GM12878 (cell line): ENCODE measurements at regions not wholly inside any gene's neighbourhood (a gene's known extent, or its start where the extent isn't known, plus 50 kb on each side); places are given as distances from the start of the nearest gene placed in this dataset.

ENCODE experiments used
- ATAC-seq: fragments of 200-7000 bp; cut with Tn5 transposase; 3 replicates; pipeline ENCODE4 v1.9.1; 2020; ENCODE audit warnings: mild to moderate bottlenecking, moderate library complexity
- BruUV-seq: library from RNA; stranded (reverse); fragments of 400-500 nt; replicated peaks from 2 replicates; lab custom pipeline; 2021; lab: Mats Ljungman, UMichigan
- CTCF ChIA-PET: fragments of 300-600 bp; sonication (Branson Sonifier 250); formaldehyde crosslinking; extraction: SDS; loops from one replicate; lab custom pipeline; 2021; ENCODE audit warnings: inconsistent platforms; lab: Yijun Ruan, JAX
- POLR2A ChIA-PET: fragments of 350-600 bp; formaldehyde crosslinking; extraction: SDS; loops from one replicate; lab custom pipeline; 2021; ENCODE audit warnings: inconsistent platforms; lab: Charles Lee
- RAD21 ChIA-PET: fragments of 300-600 bp; sonication (Branson Sonifier 250); formaldehyde crosslinking; loops from one replicate; lab custom pipeline; 2023; ENCODE audit warnings: antibody characterized with exemption; ENCODE audit not compliant: unreplicated experiment; lab: Charles Lee
- SMC1A ChIA-PET: fragments of 300-600 bp; sonication (Branson Sonifier 250); formaldehyde crosslinking; loops from one replicate; lab custom pipeline; 2023; ENCODE audit not compliant: unreplicated experiment, uncharacterized antibody; lab: Charles Lee
- DNase-seq: peaks from one replicate; pipeline ENCODE4 v3.0.0-alpha.2; 2011; ENCODE audit warnings: low read depth, low spot score
- FAIRE-seq: peaks from 3 replicates; lab custom pipeline; 2011; peaks lifted over from hg19 to GRCh38; lab: Jason Lieb, UNC
- H2AFZ ChIP-seq: 2 replicates; pipeline ENCODE4 v1.6.0; 2011; ENCODE audit warnings: low read depth, low read length, control low read depth; ENCODE audit not compliant: control insufficient read depth
- H3K27ac ChIP-seq: 2 replicates; pipeline ENCODE4 v1.5.1; 2011; ENCODE audit warnings: control low read depth; ENCODE audit not compliant: control insufficient read depth, insufficient read depth
- H3K27me3 ChIP-seq, 2 experiments: replicated peaks in 1 of 2; 2 replicates each; pipeline versions ENCODE4 v1.6.0 to v1.6.1; 2011; ENCODE audit warnings: low read length in 1 of 2; ENCODE audit not compliant: control insufficient read depth in 2 of 2, insufficient read depth in 2 of 2
- H3K36me3 ChIP-seq, 2 experiments: 2 replicates each; pipeline ENCODE4 v1.5.1; 2011; ENCODE audit warnings: low read length in 1 of 2; ENCODE audit not compliant: control insufficient read depth in 2 of 2, insufficient read depth in 2 of 2
- H3K4me1 ChIP-seq: 2 replicates; pipeline ENCODE4 v1.6.1; 2011; ENCODE audit warnings: mild to moderate bottlenecking, low read length, moderate library complexity, mixed read lengths; ENCODE audit not compliant: control insufficient read depth, insufficient read depth
- H3K4me2 ChIP-seq: 2 replicates; pipeline ENCODE4 v1.6.0; 2011; ENCODE audit warnings: control low read depth; ENCODE audit not compliant: control insufficient read depth, insufficient read depth
- H3K4me3 ChIP-seq: fragments of 200-600 bp; sonication (generic); 2 replicates; pipeline ENCODE4 v1.5.1; 2016
- H3K79me2 ChIP-seq: 2 replicates; pipeline ENCODE4 v1.6.0; 2011; ENCODE audit warnings: low read length; ENCODE audit not compliant: control insufficient read depth, insufficient read depth
- H3K9ac ChIP-seq: 2 replicates; pipeline ENCODE4 v1.8.0; 2011; ENCODE audit warnings: low read length, control low read depth, mixed read lengths; ENCODE audit not compliant: control insufficient read depth, insufficient read depth
- H3K9me3 ChIP-seq: replicated peaks from 3 replicates; pipeline ENCODE4 v1.5.1; 2011; ENCODE audit warnings: mild to moderate bottlenecking, low read length; ENCODE audit not compliant: control insufficient read depth, insufficient read depth
- H4K20me1 ChIP-seq: 2 replicates; pipeline ENCODE4 v1.6.0; 2011; ENCODE audit not compliant: control insufficient read depth, insufficient read depth
- E4F1 ChIP-seq: fragments of 450-650 bp; IDR thresholded peaks from 2 replicates; pipeline ENCODE4 v1.6.1; 2018; ENCODE audit warnings: borderline replicate concordance, mild to moderate bottlenecking; ENCODE audit not compliant: partially characterized antibody
- LARP7 ChIP-seq: fragments of 450-650 bp; IDR thresholded peaks from 2 replicates; pipeline ENCODE4 v1.6.1; 2017; ENCODE audit warnings: mild to moderate bottlenecking
- SREBF1 ChIP-seq: IDR thresholded peaks from 2 replicates; pipeline ENCODE4 v1.6.1; 2012; ENCODE audit warnings: mild to moderate bottlenecking, low read length
- YY1 ChIP-seq: IDR thresholded peaks from 2 replicates; pipeline ENCODE4 v1.6.1; 2011; ENCODE audit warnings: low read depth, mild to moderate bottlenecking, low read length
- WGBS: methylation state at CpG from one replicate; pipeline ENCODE4 v1.1.6; 2016; ENCODE audit warnings: low lambda C conversion rate; ENCODE audit not compliant: insufficient replicate concordance, insufficient coverage; ENCODE audit errors: missing lambda C conversion rate; 5-methylcytosine and 5-hydroxymethylcytosine counted together
- in situ Hi-C: fragments of 300-500 bp; cut with MboI; formaldehyde crosslinking; loops from 9 replicates; pipeline ENCODE4 v1.14.3; 2018; ENCODE audit warnings: mixed read lengths
- intact Hi-C: fragments of 100-400 bp; cut with micrococcal nuclease; formaldehyde crosslinking; loops from one replicate; pipeline ENCODE4 v1.14.2; 2022; ENCODE audit not compliant: unreplicated experiment
- TF ChIP-seq, protein P1 (sequence below): fragments of 450-650 bp; IDR thresholded peaks from 2 replicates; pipeline ENCODE4 v1.6.1; 2018; ENCODE audit warnings: mild to moderate bottlenecking, low read depth, moderate library complexity; ENCODE audit not compliant: partially characterized antibody
- TF ChIP-seq, protein P2 (sequence below): fragments of 450-650 bp; IDR thresholded peaks from 2 replicates; pipeline ENCODE4 v1.6.1; 2017; ENCODE audit warnings: mild to moderate bottlenecking, moderate library complexity

- no peak for ATAC-seq
- POLR2A ChIA-PET: no interaction called here
- H3K36me3 ChIP-seq: no peaks in the 10 kb centered on the region
- H3K9ac ChIP-seq: no peak overlapping the region
- 78% methylated on average over 24 of the region's 43 CpGs for WGBS
- SMC1A ChIA-PET: interaction anchor here (1.0 to 1.5 kb wide), 2 partner anchors 11 to 20 kb away, joined by 3 read pairs; no protein-coding TSS in a partner anchor
- BruUV-seq: no TSS peak
- no peak for FAIRE-seq
- RAD21 ChIA-PET: no interaction called here
- H3K4me1 ChIP-seq: no peaks in the 10 kb centered on the region; the same call in 1 of the 2 replicates
- H3K27ac ChIP-seq: no peak overlapping the region
- CTCF ChIA-PET: no interaction called here
- H3K79me2 ChIP-seq: no peaks in the 10 kb centered on the region
- no peaks in the 10 kb centered on the region for H3K9me3 ChIP-seq
- in situ Hi-C loops: no loop called here
- no peak overlapping the region for H3K4me2 ChIP-seq
- no peaks in the 10 kb centered on the region for H3K27me3 ChIP-seq
- H2AFZ ChIP-seq: no peak overlapping the region
- intact Hi-C loops: no loop called here
- H3K4me3 ChIP-seq: no peak overlapping the region
- no peak for DNase-seq
- TF ChIP-seq YY1: no peak
- no peak for TF ChIP-seq LARP7
- TF ChIP-seq, protein P1, sequence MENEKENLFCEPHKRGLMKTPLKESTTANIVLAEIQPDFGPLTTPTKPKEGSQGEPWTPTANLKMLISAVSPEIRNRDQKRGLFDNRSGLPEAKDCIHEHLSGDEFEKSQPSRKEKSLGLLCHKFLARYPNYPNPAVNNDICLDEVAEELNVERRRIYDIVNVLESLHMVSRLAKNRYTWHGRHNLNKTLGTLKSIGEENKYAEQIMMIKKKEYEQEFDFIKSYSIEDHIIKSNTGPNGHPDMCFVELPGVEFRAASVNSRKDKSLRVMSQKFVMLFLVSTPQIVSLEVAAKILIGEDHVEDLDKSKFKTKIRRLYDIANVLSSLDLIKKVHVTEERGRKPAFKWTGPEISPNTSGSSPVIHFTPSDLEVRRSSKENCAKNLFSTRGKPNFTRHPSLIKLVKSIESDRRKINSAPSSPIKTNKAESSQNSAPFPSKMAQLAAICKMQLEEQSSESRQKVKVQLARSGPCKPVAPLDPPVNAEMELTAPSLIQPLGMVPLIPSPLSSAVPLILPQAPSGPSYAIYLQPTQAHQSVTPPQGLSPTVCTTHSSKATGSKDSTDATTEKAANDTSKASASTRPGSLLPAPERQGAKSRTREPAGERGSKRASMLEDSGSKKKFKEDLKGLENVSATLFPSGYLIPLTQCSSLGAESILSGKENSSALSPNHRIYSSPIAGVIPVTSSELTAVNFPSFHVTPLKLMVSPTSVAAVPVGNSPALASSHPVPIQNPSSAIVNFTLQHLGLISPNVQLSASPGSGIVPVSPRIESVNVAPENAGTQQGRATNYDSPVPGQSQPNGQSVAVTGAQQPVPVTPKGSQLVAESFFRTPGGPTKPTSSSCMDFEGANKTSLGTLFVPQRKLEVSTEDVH: no peak
- no peak for TF ChIP-seq SREBF1
- H4K20me1 ChIP-seq: no peaks in the 10 kb centered on the region
These were observed 316.4 kb downstream of the RND3 start for GRCh38 chr2:150171065-150171548.

DNA sequence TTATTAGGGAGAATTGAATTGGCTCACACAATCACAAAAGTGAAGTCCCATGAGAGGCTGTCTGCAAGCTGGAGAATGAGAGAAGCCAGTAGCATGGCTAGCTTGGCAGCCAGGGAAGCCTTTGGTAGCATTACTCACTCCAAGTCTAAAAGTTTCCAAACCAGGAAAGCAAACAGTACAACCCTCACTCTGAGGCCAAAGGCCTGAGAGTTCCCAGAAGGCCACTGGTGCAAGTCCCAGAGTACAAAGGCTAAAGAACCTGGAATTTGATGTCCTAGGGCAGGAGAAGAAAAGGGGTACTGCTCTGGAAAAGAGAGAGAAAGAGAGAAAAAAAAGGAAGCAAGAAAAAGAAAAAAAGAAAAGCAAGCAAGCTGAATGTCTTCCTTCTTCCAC, 318.2 kb downstream of the RND3 start:
- no peak for ATAC-seq
- ChIA-PET SMC1A (interaction anchor here (1.1 to 1.8 kb wide), 2 partner anchors 15 to 19 kb away, joined by 4 to 6 read pairs; no protein-coding TSS in a partner anchor), RAD21 (no interaction called here), CTCF (interaction anchor here (1.1 kb wide), 1 partner anchor 13 kb away, joined by 3 read pairs; no protein-coding TSS in a partner anchor), POLR2A (no interaction called here)
- Histone ChIP-seq H3K79me2 (no peaks in the 10 kb centered on the region), H3K9me3 (no peaks in the 10 kb centered on the region), H3K4me1 (no peaks in the 10 kb centered on the region; the same call in 1 of the 2 replicates), H3K4me2 (no peak overlapping the region), H3K36me3 (no peaks in the 10 kb centered on the region), H3K4me3 (no peak overlapping the region), H2AFZ (no peak overlapping the region), H3K27me3 (no peaks in the 10 kb centered on the region), H3K27ac (no peak overlapping the region), H3K9ac (no peak overlapping the region), H4K20me1 (no peaks in the 10 kb centered on the region)
- DNase-seq: no peak
- intact Hi-C loops (no loop called here), in situ Hi-C loops (no loop called here)
- no peak for FAIRE-seq
- BruUV-seq: no TSS peak
- TF ChIP-seq, protein P2, sequence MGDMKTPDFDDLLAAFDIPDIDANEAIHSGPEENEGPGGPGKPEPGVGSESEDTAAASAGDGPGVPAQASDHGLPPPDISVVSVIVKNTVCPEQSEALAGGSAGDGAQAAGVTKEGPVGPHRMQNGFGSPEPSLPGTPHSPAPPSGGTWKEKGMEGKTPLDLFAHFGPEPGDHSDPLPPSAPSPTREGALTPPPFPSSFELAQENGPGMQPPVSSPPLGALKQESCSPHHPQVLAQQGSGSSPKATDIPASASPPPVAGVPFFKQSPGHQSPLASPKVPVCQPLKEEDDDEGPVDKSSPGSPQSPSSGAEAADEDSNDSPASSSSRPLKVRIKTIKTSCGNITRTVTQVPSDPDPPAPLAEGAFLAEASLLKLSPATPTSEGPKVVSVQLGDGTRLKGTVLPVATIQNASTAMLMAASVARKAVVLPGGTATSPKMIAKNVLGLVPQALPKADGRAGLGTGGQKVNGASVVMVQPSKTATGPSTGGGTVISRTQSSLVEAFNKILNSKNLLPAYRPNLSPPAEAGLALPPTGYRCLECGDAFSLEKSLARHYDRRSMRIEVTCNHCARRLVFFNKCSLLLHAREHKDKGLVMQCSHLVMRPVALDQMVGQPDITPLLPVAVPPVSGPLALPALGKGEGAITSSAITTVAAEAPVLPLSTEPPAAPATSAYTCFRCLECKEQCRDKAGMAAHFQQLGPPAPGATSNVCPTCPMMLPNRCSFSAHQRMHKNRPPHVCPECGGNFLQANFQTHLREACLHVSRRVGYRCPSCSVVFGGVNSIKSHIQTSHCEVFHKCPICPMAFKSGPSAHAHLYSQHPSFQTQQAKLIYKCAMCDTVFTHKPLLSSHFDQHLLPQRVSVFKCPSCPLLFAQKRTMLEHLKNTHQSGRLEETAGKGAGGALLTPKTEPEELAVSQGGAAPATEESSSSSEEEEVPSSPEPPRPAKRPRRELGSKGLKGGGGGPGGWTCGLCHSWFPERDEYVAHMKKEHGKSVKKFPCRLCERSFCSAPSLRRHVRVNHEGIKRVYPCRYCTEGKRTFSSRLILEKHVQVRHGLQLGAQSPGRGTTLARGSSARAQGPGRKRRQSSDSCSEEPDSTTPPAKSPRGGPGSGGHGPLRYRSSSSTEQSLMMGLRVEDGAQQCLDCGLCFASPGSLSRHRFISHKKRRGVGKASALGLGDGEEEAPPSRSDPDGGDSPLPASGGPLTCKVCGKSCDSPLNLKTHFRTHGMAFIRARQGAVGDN: no peak
- TF ChIP-seq E4F1: no peak
